ENCODE measurements at regions not wholly inside any gene's neighbourhood (a gene's known extent, or its start where the extent isn't known, plus 50 kb on each side); places are given as distances from the start of the nearest gene placed in this dataset.

GRCh38 chr2:129444751-129445150 lies 534.7 kb upstream of the RAB6C start:
- no peak for DNase-seq (ENCODE audit: low read depth)
- TF ChIP-seq CTCF (IDR thresholded peaks at IDR 0.05; ENCODE audit: insufficient read depth, low read length), result no peak

GRCh38 chr2:129456691-129457090 lies 522.8 kb upstream of the RAB6C start:
- DNase-seq (ENCODE audit: low read depth), result no peak
- TF ChIP-seq CTCF (IDR thresholded peaks at IDR 0.05; ENCODE audit: insufficient read depth, low read length), result no peak
- H3K4me3 ChIP-seq (ENCODE audit: low read depth, low read length), result no peak overlapping the region

More at GRCh38 chr2:129444751-129445150, 534.7 kb upstream of the RAB6C start:
- no peak overlapping the region for H3K4me3 ChIP-seq (ENCODE audit: low read depth, low read length)

- no peak for TF ChIP-seq CTCF (IDR thresholded peaks at IDR 0.05; ENCODE audit: insufficient read depth, low read length)
- DNase-seq (ENCODE audit: low read depth), result no peak
- H3K4me3 ChIP-seq (ENCODE audit: low read depth, low read length), result no peak overlapping the region
Observed at GRCh38 chr2:129457277-129457818, 522.1 kb upstream of the RAB6C start.

- TF ChIP-seq CTCF (IDR thresholded peaks at IDR 0.05; ENCODE audit: insufficient read depth, low read length), result no peak
Observed at GRCh38 chr2:129458006-129458405, 521.5 kb upstream of the RAB6C start.

GRCh38 chr2:129458436-129458835 lies 521.0 kb upstream of the RAB6C start:
- H3K4me3 ChIP-seq (ENCODE audit: low read depth, low read length), result no peak overlapping the region
- no peak for DNase-seq (ENCODE audit: low read depth)
- TF ChIP-seq CTCF (IDR thresholded peaks at IDR 0.05; ENCODE audit: insufficient read depth, low read length), result no peak

More at GRCh38 chr2:129458006-129458405, 521.5 kb upstream of the RAB6C start:
- no peak for DNase-seq (ENCODE audit: low read depth)
- H3K4me3 ChIP-seq (ENCODE audit: low read depth, low read length), result no peak overlapping the region

- DNase-seq (ENCODE audit: low read depth), result no peak
- H3K4me3 ChIP-seq (ENCODE audit: low read depth, low read length), result no peak overlapping the region
- TF ChIP-seq CTCF (IDR thresholded peaks at IDR 0.05; ENCODE audit: insufficient read depth, low read length), result no peak
Observed at GRCh38 chr2:129459200-129459876, 520.1 kb upstream of the RAB6C start.

All from fibroblast of the aortic adventitia (primary cell).